Stomach (tissue), 8 donors: ENCODE measurements at regions not wholly inside any gene's neighbourhood (a gene's known extent, or its start where the extent isn't known, plus 50 kb on each side); places are given as distances from the start of the nearest gene placed in this dataset.
A peak's percentile ranks its signal among the peaks of the same experiment; 100 is the strongest.

ENCODE experiments used
- DNase-seq, 2 donors: peaks; one replicate each; pipeline versions ENCODE4 v3.0.0 to v3.0.0-alpha.2; 2013 to 2019
- H3K27ac ChIP-seq, 5 donors: fragments of 200-600 bp in 4 of 5; sonication (generic) in 4 of 5; one replicate each; pipeline ENCODE4 v1.5.1; 2013 to 2019; ENCODE audit warnings: mild to moderate bottlenecking in 1 of 5, moderate library complexity in 1 of 5
- H3K27me3 ChIP-seq, 3 donors: fragments of 200-600 bp; sonication (generic); one replicate each; pipeline ENCODE4 v1.5.1; 2017 to 2019; ENCODE audit warnings: mixed run types in 1 of 3
- H3K36me3 ChIP-seq, 4 donors: fragments of 200-600 bp; sonication (generic); 1 replicate in 3 of 4; 2 replicates in 1 of 4; pipeline ENCODE4 v1.5.1; 2016 to 2019
- H3K4me1 ChIP-seq, 4 donors: fragments of 200-600 bp; sonication (generic); one replicate each; pipeline ENCODE4 v1.5.1; 2016 to 2019
- H3K4me3 ChIP-seq, 4 donors: fragments of 200-600 bp; sonication (generic) in 3 of 4; one replicate each; pipeline ENCODE4 v1.5.1; 2016 to 2019; ENCODE audit warnings: mild to moderate bottlenecking in 1 of 4
- H3K9me3 ChIP-seq, 4 donors: fragments of 200-600 bp; sonication (generic); one replicate each; pipeline ENCODE4 v1.5.1; 2016 to 2019
- EP300 ChIP-seq: sonication (generic); formaldehyde crosslinking; IDR thresholded peaks from one replicate; pipeline ENCODE4 v1.6.1; 2017; ENCODE audit warnings: antibody characterized with exemption
- POLR2A ChIP-seq, 4 donors: fragments of 450-650 bp; IDR thresholded peaks; one replicate each; pipeline ENCODE4 v1.6.1; 2016; ENCODE audit warnings: antibody characterized with exemption in 4 of 4, control low read depth in 2 of 4, mild to moderate bottlenecking in 1 of 4, moderate library complexity in 1 of 4
- POLR2AphosphoS5 ChIP-seq, 3 donors: sonication (generic); formaldehyde crosslinking; IDR thresholded peaks; one replicate each; pipeline ENCODE4 v1.6.1; 2016; ENCODE audit warnings: antibody characterized with exemption in 3 of 3
- WGBS, 5 donors: extraction: QIAGEN DNeasy Blood & Tissue Kit in 3 of 5; methylation state at CpG; one replicate each; pipeline versions ENCODE4 v1.1.5 to v1.1.7; 2013 to 2018; 5-methylcytosine and 5-hydroxymethylcytosine counted together
- intact Hi-C: fragments of 100-400 bp; cut with DNase I; formaldehyde crosslinking; loops from one replicate; pipeline ENCODE4 v1.15.1; 2023; ENCODE audit warnings: low total_unique reads
- TF ChIP-seq, protein P1 (sequence below), 7 experiments: fragments of 450-650 bp in 4 of 7; fragments of 200-600 bp in 3 of 7; sonication (generic) in 3 of 7; IDR thresholded peaks; one replicate each; pipeline ENCODE4 v1.5.1; 2016 to 2019; ENCODE audit warnings: antibody characterized with exemption in 7 of 7, control low read depth in 2 of 7, mild to moderate bottlenecking in 1 of 7
- donor health status: healthy with polysubstance abuse.
- donor health status: Bipolar disorder and iron deficiency.
- donor health status: healthy.

DNA sequence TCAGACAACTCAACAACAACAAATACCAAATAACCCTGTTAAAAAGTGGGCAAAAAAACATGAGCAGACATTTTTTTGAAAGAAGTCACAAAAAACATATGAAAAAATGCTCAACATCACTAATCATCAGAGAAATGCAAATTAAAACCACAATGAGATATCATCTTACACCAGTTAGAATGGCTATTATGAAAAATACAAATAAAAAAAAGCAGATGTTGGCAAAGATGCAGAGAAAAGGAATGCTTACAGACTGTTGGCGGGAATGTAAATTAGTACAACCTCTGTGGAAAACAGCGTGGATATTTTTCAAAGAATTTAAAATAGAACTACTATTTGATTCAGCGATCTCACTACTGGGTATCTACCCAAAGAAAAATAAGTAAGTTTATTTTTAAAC is 114.0 kb downstream of the SLC38A4 start:
- intact Hi-C loops = no loop called here
- 57 to 89% (median 81%) methylated on average over 3 of the region's 3 CpGs for WGBS, 5 donors
- TF ChIP-seq, protein P1, sequence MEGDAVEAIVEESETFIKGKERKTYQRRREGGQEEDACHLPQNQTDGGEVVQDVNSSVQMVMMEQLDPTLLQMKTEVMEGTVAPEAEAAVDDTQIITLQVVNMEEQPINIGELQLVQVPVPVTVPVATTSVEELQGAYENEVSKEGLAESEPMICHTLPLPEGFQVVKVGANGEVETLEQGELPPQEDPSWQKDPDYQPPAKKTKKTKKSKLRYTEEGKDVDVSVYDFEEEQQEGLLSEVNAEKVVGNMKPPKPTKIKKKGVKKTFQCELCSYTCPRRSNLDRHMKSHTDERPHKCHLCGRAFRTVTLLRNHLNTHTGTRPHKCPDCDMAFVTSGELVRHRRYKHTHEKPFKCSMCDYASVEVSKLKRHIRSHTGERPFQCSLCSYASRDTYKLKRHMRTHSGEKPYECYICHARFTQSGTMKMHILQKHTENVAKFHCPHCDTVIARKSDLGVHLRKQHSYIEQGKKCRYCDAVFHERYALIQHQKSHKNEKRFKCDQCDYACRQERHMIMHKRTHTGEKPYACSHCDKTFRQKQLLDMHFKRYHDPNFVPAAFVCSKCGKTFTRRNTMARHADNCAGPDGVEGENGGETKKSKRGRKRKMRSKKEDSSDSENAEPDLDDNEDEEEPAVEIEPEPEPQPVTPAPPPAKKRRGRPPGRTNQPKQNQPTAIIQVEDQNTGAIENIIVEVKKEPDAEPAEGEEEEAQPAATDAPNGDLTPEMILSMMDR (IDR thresholded peaks at IDR 0.05) = no peak
- TF ChIP-seq POLR2AphosphoS5 (IDR thresholded peaks at IDR 0.05) (no peak), EP300 (no peak), POLR2A (IDR thresholded peaks at IDR 0.05) (no peak)
- H3K27me3 ChIP-seq = no peaks in the 10 kb centered on the region
- H3K4me3 ChIP-seq = no peak overlapping the region
- H3K36me3 ChIP-seq = no peaks in the 10 kb centered on the region
- no peak overlapping the region for H3K27ac ChIP-seq
- DNase-seq = no peak
- no peaks in the 10 kb centered on the region for H3K9me3 ChIP-seq
- no peaks in the 10 kb centered on the region for H3K4me1 ChIP-seq

DNA sequence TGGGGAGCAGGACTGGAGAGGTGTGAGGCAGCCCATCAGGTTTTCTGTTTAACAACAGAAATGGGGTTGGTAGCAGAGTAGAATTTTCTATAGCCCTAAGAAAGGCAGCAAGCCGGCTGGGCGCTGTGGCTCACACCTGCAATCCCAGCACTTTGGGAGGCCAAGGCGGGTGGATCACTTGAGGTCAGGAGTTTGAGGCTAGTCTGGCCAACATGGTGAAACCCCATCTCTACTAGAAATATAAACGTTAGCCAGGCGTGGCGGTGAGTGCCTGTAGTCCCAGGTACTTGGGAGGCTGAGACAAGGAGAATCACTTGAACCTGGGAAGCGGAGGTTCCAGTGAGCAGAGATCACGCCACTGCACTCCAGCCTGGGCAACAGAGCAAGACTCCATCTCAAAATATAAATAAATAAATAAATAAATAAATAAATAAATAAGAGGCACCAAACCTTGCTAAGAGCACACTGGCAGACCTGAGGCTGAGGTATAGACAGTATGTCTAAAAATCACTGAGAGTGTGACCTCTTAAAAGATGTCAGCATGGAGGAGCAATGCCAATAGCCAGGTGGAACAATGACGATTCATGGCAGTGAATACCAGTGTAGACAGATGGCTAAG is 115.6 kb downstream of the SLC38A4 start:
- WGBS, 5 donors = 86 to 94% (median 90%) methylated on average over 9 of the region's 9 CpGs
- Histone ChIP-seq H3K4me3 (no peak overlapping the region), H3K27ac (no peak overlapping the region), H3K9me3 (no peaks in the 10 kb centered on the region), H3K4me1 (no peaks in the 10 kb centered on the region), H3K27me3 (no peaks in the 10 kb centered on the region), H3K36me3 (no peaks in the 10 kb centered on the region)
- intact Hi-C loops = no loop called here
- TF ChIP-seq, protein P1 (IDR thresholded peaks at IDR 0.05) = no peak
- TF ChIP-seq EP300 (no peak), POLR2A (IDR thresholded peaks at IDR 0.05) (no peak), POLR2AphosphoS5 (IDR thresholded peaks at IDR 0.05) (no peak)
- DNase-seq = no peak

DNA sequence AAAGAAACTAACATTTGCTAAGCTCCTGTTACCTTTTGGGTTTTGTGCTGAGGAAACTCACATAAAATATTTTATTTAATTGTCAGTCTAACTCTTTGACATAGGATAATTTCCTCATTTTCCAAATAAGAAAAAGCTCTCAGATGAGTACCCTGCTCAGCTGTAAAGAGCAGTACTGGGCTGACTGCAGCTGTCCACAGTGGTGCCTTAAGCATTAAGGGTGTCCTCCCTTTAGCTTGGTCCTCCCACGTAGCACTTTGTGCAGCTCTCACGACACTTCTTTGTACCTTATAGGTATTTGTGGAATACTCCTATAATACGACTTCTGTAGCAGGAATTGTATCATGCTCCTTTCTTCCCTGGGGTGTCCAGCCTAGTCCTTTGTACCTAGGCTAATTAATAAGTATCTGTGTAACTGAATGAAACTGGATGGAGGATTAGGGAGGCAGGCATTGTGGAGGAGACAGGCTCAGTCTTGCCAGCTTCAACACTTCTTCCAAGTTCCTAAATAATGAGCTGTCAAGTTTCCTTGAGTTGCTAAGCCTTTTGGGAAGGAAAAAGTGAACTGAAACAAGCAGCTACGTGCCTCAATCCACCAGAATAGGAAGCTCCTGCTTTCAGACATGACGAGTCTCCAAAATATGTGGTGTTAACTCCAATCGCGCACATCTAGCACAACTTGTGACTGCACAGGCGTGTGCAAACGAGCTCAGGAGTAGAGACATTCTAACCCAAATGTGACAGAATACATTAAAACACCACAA is 123.0 kb downstream of the SLC38A4 start:
- TF ChIP-seq POLR2AphosphoS5 (IDR thresholded peaks at IDR 0.05) = no peak
- TF ChIP-seq EP300 = no peak
- TF ChIP-seq, protein P1 (IDR thresholded peaks at IDR 0.05) = no peak
- no peak for TF ChIP-seq POLR2A (IDR thresholded peaks at IDR 0.05)
- Histone ChIP-seq H3K4me1 (no peaks in the 10 kb centered on the region), H3K27ac (no peak overlapping the region), H3K4me3 (no peak overlapping the region), H3K36me3 (no peaks in the 10 kb centered on the region), H3K9me3 (peaks cover 0 to 7% (median 7%) of the 10 kb centered on the region in 4 donors), H3K27me3 (no peaks in the 10 kb centered on the region)
- peak in 1 of 2 donors; percentile 43 for DNase-seq
- WGBS, 5 donors = 70 to 90% (median 82%) methylated on average over 9 of the region's 9 CpGs
- intact Hi-C loops = no loop called here

DNA sequence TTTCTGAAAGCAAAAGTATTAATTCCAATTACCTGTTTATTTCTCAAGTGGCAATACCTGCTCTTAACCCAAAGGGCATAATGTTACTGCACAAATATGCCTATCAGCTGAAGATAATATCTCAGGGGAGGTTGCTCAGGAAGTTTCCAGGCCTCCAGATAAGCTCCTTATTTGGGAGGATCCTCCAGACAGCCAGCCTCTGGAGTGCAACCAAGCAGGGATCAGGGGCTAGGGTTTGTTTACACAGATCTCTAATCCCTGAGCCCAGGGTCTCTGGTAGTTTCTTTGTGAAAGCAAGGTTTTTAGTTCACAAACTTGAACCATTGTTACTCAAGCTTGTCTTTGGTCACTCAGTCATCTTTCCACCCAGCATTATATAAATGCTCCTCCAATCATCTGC is 124.4 kb downstream of the SLC38A4 start:
- Histone ChIP-seq H3K9me3 (peaks cover 0 to 13% (median 8%) of the 10 kb centered on the region in 4 donors), H3K36me3 (no peaks in the 10 kb centered on the region), H3K27me3 (no peaks in the 10 kb centered on the region), H3K4me1 (no peaks in the 10 kb centered on the region), H3K27ac (no peak overlapping the region), H3K4me3 (no peak overlapping the region)
- TF ChIP-seq POLR2A (IDR thresholded peaks at IDR 0.05) = no peak
- TF ChIP-seq POLR2AphosphoS5 (IDR thresholded peaks at IDR 0.05) = no peak
- TF ChIP-seq EP300 = no peak
- TF ChIP-seq, protein P1 (IDR thresholded peaks at IDR 0.05) = no peak
- no peak for DNase-seq
- intact Hi-C loops = no loop called here
